ENCODE measurements at regions not wholly inside any gene's neighbourhood (a gene's known extent, or its start where the extent isn't known, plus 50 kb on each side); places are given as distances from the start of the nearest gene placed in this dataset.

DNA sequence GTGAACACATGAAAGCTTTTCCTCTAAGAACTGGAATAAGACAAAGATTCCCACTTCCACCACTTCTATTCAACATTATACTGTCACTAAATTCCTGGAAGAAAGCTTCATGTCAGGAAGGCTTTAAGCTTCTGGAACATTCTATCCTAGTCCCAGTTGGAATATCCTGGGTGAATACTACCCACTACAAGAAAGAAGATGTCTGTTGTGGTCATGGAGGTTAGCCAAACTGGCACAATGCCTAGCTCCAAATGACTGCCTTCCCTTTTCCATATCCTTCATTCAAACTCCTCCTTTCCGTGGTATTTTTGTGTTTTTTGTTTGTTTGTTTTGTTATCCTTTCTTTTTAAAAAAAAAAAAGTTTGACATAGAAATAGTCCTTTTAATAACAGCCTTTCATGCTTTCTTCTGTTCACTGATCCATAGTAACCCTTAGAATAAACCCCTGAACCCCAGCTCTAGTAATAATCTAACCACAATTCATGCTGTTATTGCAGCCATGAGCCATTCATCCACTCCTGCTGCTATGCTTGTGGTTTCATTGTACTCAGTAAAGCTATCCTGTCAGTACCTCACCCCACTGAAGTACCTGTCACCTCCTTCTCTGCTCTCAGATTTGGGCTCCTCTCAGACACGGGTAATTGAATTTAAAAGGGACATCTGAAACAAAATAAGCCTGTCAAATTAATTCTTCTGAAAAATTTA lies 447.5 kb downstream of the IGSF11 start:
- 15% methylated on average over 2 of the region's 2 CpGs for WGBS (ENCODE audit: low lambda C conversion rate)
- Histone ChIP-seq H3K4me3 (ENCODE audit: low read depth in 2 of 2, low read length in 1 of 2) (no peak overlapping the region), H3K9me3 (no peaks in the 10 kb centered on the region), H3K27ac (ENCODE audit: low read depth in 2 of 2, low read length in 1 of 2) (no peak overlapping the region), H3F3A (replicated peaks; ENCODE audit: insufficient read depth) (no peaks in the 10 kb centered on the region), H2AFZ (ENCODE audit: low read depth) (no peak overlapping the region), H3K79me2 (ENCODE audit: insufficient read depth) (no peaks in the 10 kb centered on the region), H3K9me2 (no peaks in the 10 kb centered on the region), H3K27me3 (ENCODE audit: insufficient read depth) (no peaks in the 10 kb centered on the region), H4K20me1 (ENCODE audit: insufficient read depth) (no peaks in the 10 kb centered on the region), H3K9ac (no peak overlapping the region), H3K4me1 (ENCODE audit: control insufficient read depth in 1 of 2, insufficient read depth in 2 of 2, low read depth in 1 of 2, low read length in 1 of 2) (no peaks in the 10 kb centered on the region), H3K4me2 (no peak overlapping the region), H3K36me3 (replicated peaks in 1 of 2; ENCODE audit: control insufficient read depth in 1 of 2, insufficient read depth in 2 of 2, low read length in 1 of 2) (no peaks in the 10 kb centered on the region)
- CTCF ChIA-PET: no interaction called here
- DNase-seq: no peak
- POLR2A ChIA-PET: no interaction called here
- TF ChIP-seq, protein P1, sequence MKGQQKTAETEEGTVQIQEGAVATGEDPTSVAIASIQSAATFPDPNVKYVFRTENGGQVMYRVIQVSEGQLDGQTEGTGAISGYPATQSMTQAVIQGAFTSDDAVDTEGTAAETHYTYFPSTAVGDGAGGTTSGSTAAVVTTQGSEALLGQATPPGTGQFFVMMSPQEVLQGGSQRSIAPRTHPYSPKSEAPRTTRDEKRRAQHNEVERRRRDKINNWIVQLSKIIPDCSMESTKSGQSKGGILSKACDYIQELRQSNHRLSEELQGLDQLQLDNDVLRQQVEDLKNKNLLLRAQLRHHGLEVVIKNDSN (IDR thresholded peaks at IDR 0.05; ENCODE audit: borderline replicate concordance, low read depth): no peak
- TF ChIP-seq RFX5 (IDR thresholded peaks at IDR 0.05; ENCODE audit: low read length): no peak
- TF ChIP-seq NRF1 (IDR thresholded peaks at IDR 0.05; ENCODE audit: low read depth, low read length): no peak
- no peak for TF ChIP-seq GABPA (IDR thresholded peaks at IDR 0.05; ENCODE audit: low read depth)
- no peak for TF ChIP-seq TEAD4 (IDR thresholded peaks at IDR 0.05; ENCODE audit: borderline replicate concordance, insufficient read depth)
- TF ChIP-seq YY1 (IDR thresholded peaks at IDR 0.05; ENCODE audit: low read depth): no peak

DNA sequence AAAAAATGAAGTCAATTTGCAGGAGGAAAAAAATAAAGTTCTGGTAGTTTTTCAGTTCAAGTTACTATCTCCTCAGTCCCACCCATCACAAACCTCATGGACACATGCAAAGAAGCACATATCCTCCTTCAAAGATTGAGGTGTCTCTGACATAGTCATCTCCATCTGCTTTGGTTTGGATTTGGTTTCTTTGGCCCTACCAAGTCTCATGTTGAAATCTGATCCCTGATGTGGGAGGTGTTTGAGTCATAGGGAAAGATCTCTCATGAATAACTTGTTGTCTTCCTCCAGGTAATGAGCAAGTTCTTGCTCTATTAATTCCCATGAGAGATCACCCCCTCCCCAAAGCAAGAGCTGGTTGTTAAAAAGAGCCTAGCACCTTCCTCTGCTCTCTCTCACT lies 446.8 kb downstream of the IGSF11 start:
- Histone ChIP-seq H3K4me3 (ENCODE audit: low read depth in 2 of 2, low read length in 1 of 2) (no peak overlapping the region), H3K4me1 (ENCODE audit: control insufficient read depth in 1 of 2, insufficient read depth in 2 of 2, low read depth in 1 of 2, low read length in 1 of 2) (no peaks in the 10 kb centered on the region), H3K9me3 (no peaks in the 10 kb centered on the region), H4K20me1 (ENCODE audit: insufficient read depth) (no peaks in the 10 kb centered on the region), H3K36me3 (replicated peaks in 1 of 2; ENCODE audit: control insufficient read depth in 1 of 2, insufficient read depth in 2 of 2, low read length in 1 of 2) (no peaks in the 10 kb centered on the region), H3K9ac (no peak overlapping the region), H3K9me2 (no peaks in the 10 kb centered on the region), H3K27me3 (ENCODE audit: insufficient read depth) (no peaks in the 10 kb centered on the region), H2AFZ (ENCODE audit: low read depth) (no peak overlapping the region), H3K79me2 (ENCODE audit: insufficient read depth) (no peaks in the 10 kb centered on the region), H3K4me2 (no peak overlapping the region), H3F3A (replicated peaks; ENCODE audit: insufficient read depth) (no peaks in the 10 kb centered on the region), H3K27ac (ENCODE audit: low read depth in 2 of 2, low read length in 1 of 2) (no peak overlapping the region)
- ChIA-PET POLR2A (no interaction called here), CTCF (no interaction called here)
- TF ChIP-seq SMC3 (IDR thresholded peaks at IDR 0.05; ENCODE audit: low read depth, low read length): no peak
- DNase-seq: no peak

- Histone ChIP-seq H4K20me1 (ENCODE audit: insufficient read depth) (no peaks in the 10 kb centered on the region), H3K9me3 (0 out of 2 replicates have a peak, but pooled peaks cover 7% of the 10 kb centered on the region), H3K27me3 (ENCODE audit: insufficient read depth) (no peaks in the 10 kb centered on the region), H3K4me2 (no peak overlapping the region), H3K79me2 (ENCODE audit: insufficient read depth) (no peaks in the 10 kb centered on the region), H3K9ac (no peak overlapping the region), H2AFZ (ENCODE audit: low read depth) (no peak overlapping the region), H3F3A (replicated peaks; ENCODE audit: insufficient read depth) (no peaks in the 10 kb centered on the region), H3K27ac (ENCODE audit: low read depth in 2 of 2, low read length in 1 of 2) (no peak overlapping the region), H3K9me2 (no peaks in the 10 kb centered on the region), H3K4me1 (ENCODE audit: control insufficient read depth in 1 of 2, insufficient read depth in 2 of 2, low read depth in 1 of 2, low read length in 1 of 2) (no peaks in the 10 kb centered on the region), H3K4me3 (ENCODE audit: low read depth in 2 of 2, low read length in 1 of 2) (no peak overlapping the region), H3K36me3 (replicated peaks in 1 of 2; ENCODE audit: control insufficient read depth in 1 of 2, insufficient read depth in 2 of 2, low read length in 1 of 2) (no peaks in the 10 kb centered on the region)
- no peak for TF ChIP-seq JUND (IDR thresholded peaks at IDR 0.05)
- TF ChIP-seq MXI1 (IDR thresholded peaks at IDR 0.05; ENCODE audit: low read depth, low read length): no peak
- TF ChIP-seq, protein P2, sequence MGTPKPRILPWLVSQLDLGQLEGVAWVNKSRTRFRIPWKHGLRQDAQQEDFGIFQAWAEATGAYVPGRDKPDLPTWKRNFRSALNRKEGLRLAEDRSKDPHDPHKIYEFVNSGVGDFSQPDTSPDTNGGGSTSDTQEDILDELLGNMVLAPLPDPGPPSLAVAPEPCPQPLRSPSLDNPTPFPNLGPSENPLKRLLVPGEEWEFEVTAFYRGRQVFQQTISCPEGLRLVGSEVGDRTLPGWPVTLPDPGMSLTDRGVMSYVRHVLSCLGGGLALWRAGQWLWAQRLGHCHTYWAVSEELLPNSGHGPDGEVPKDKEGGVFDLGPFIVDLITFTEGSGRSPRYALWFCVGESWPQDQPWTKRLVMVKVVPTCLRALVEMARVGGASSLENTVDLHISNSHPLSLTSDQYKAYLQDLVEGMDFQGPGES (IDR thresholded peaks at IDR 0.05; ENCODE audit: low read depth, low read length): no peak
- POLR2A ChIA-PET: no interaction called here
- no peak for DNase-seq
- CTCF ChIA-PET: no interaction called here
- WGBS (ENCODE audit: low lambda C conversion rate): 20% methylated on average over 4 of the region's 4 CpGs
Observed at GRCh38 chr3:118593277-118593670, 441.4 kb downstream of the IGSF11 start.
